ENCODE measurements at regions not wholly inside any gene's neighbourhood (a gene's known extent, or its start where the extent isn't known, plus 50 kb on each side); places are given as distances from the start of the nearest gene placed in this dataset.
"Not testable (repeated sequence)": the region's sequence is repeated elsewhere in the genome, so short reads cannot be mapped to it uniquely, and the experiment has no call there.

GRCh38 chr12:59517522-59517921 is 78.3 kb upstream of the SLC16A7 start:
- no peak for DNase-seq (ENCODE audit: low read depth in 2 of 2)

DNA sequence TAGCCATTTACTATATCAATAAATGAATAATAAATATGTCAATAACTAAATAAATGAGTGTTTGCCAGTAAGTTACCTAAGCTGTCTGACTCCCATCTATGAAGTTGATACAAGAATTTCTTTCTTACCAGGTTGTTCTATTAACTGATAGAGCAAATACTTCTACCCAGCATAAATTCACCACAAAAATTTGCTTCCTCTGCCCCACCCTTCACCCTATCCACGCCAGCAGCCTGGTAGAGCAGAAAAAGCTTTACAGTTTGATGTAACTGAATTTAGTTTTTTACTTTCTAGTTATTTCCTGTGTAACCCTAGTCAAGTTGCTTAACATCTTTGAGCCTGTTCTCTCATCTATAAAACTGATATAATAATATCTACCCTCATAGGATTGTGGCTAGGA is 94.9 kb upstream of the SLC16A7 start:
- no peak for DNase-seq (ENCODE audit: low read depth in 2 of 2)

DNA sequence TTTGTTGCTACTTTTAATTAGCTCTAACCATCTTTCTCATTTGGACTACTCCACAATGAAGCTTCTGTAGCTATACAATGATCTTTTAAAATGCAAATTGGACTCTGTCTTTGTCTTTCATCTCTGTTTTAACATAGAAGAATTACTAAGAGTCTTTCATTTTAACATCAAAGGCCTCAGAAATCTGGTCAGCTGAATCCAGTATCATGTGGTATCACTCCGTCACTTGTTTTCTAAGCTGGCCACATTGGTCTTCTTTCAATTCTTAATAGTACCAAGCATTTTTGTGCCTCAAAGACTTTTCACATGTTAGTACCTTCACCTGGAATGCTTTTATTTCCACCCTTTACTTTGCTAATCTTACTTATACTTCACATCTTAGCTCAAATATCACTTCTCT is 95.5 kb upstream of the SLC16A7 start:
- no peak for DNase-seq (ENCODE audit: low read depth in 2 of 2)

DNA sequence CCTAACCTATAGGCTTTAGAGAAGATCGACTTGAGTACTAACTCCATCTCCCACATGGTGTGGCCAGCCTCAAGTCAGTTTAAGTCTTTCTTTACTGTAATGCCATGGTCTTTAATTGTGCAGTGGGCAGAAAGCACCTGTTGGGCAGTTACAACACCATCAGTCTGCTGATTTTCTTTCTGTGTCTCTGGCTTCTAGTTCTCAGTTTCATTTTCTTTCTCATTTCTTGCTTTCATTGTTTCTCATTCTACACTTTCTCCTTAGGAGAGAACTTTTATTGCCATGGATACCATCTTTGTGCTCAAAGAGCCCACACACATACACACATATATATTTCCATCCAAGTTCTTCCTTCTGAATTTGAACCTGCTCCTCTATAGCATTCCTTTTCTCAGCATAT is 96.1 kb upstream of the SLC16A7 start:
- no peak for DNase-seq (ENCODE audit: low read depth in 2 of 2)

- DNase-seq (ENCODE audit: low read depth in 2 of 2), result no peak
These were observed 101.2 kb upstream of the SLC16A7 start for GRCh38 chr12:59494617-59495016.

DNA sequence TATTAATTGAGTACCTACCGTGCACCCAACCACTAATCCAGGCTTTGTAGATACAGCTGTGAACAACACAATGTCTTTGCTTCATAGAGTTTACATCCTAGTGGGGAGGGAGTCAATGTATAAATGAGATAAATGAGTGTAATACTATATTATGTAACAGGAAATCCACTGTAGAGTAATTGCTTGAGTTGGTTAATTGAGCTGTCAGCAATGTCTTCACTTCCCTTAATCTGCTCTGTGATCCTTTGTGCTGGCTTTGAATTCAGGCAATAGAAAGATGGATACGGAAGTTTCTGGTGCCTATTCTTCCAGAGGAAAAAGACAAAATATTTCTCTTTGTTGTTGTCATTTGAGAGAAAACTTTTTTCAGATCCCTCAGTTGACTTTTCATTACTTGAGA is 104.0 kb upstream of the SLC16A7 start:
- DNase-seq (ENCODE audit: low read depth in 2 of 2), result no peak

- DNase-seq (ENCODE audit: low read depth in 2 of 2), result no peak
These were observed 109.0 kb upstream of the SLC16A7 start for GRCh38 chr12:59486827-59487226.

DNA sequence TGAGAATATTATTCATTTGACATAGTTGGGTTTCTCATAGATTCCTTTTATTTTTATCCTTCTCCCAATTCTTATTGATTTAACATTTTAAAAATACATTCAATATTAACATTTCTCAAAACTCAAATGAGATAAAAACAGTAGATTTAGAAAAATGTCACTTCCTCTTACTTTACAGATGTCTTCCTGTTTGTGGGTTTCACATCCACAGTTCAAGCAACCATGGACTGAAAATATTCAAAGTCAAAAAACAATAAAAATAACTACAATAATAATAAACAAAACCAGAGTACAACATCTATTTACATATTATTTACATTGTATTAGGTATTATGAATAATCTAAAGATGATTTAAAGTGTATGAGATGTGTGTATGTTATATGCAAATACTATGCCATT is 111.3 kb upstream of the SLC16A7 start:
- no peak for DNase-seq (ENCODE audit: low read depth in 2 of 2)

DNA sequence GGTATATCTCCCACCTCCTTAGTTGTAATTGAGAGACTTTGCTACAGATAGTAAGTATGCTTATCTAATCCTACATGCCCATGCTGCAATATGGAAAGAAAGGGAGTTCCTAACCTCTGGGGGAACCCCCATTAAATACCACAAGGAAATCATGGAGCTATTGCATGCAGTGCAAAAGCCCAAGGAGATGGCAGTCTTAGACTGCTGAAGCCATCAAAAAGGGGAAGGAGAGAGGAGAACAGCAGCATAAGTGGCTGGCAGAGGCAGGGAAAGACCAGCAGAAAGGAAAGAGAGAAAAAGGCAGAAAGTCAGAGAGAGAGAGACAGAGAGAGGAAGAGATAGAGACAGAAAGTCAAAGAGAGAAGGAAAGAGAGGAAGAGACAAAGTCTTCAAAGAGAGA is 121.6 kb upstream of the SLC16A7 start:
- DNase-seq (ENCODE audit: low read depth in 2 of 2), result not testable (repeated sequence)

GRCh38 chr12:59472273-59472672 is 123.6 kb upstream of the SLC16A7 start:
- no peak for DNase-seq (ENCODE audit: low read depth in 2 of 2)

DNA sequence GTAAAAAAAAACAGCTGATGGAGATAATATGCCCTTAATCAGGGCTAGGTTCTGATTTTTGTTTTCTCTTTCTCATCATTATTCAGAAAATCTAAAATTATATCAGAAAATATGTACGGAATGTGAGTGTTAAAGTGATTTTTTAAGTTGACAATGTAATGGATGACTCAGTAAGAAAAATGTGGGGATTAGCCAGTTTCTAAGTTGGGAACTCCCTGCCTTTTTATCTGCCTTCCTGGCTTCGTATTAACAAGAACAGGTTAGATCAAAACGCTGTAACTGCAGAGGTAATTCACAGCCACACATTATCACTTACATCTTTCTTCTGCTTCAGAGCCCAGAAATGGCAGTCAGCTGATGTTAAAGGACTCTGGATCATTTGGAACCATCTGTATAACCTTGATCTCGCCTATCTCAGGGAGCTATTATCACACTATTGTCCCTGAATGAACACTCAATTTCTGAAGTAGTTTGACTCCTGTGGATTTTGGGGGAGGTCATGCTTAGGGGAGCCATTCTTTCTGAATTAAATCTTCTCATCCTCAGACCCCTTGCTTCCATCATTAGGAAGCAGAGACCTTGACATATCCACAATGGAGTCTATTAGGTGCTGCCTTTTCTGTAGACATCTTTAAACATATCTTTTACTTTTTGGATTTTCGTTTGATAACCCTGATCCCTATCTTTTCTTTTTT is 135.7 kb upstream of the SLC16A7 start:
- DNase-seq (ENCODE audit: low read depth in 2 of 2), result no peak

DNA sequence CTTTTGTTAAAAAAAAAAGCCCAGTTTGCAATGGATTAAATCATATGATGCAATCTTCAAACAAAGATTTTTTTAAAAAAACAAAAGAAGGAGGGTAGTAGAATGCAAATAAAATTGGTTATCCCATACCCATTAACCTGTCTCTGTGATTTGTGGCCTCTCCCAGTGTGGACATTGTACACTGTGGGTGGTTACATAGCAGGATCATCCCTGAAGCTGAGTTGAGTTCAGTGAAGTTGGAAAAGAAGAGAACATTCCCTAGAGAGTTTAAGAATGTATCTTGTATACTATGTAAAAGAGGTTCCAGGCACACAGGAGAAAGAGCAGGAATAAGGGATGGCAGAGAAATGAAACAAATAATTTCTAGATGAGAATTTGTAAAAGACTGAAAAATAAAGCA is 142.4 kb upstream of the SLC16A7 start:
- DNase-seq (ENCODE audit: low read depth in 2 of 2), result no peak

DNA sequence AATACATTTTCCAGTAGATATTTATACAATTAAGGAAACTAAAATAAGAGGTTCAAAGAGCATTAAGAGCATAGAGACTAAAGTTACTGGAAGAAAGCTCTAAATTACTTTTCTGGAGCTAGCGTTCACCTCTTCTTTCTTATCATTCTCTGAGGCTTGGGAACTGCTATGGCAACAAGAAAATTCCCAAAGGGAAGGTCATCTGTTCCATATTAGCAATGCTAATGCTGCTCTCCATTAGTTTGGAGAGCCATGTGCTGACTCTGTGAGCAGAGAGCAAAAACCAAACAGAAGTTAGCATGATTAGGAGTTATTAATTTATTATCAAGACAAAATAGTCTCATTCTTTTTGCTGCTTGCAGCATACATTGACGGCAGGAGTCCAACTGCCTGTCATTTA is 143.1 kb upstream of the SLC16A7 start:
- DNase-seq (ENCODE audit: low read depth in 2 of 2), result no peak

- no peak for DNase-seq (ENCODE audit: low read depth in 2 of 2)
These were observed 143.6 kb upstream of the SLC16A7 start for GRCh38 chr12:59452259-59452658.

GRCh38 chr12:59446116-59446515 is 149.7 kb upstream of the SLC16A7 start:
- DNase-seq (ENCODE audit: low read depth in 2 of 2), result no peak

DNA sequence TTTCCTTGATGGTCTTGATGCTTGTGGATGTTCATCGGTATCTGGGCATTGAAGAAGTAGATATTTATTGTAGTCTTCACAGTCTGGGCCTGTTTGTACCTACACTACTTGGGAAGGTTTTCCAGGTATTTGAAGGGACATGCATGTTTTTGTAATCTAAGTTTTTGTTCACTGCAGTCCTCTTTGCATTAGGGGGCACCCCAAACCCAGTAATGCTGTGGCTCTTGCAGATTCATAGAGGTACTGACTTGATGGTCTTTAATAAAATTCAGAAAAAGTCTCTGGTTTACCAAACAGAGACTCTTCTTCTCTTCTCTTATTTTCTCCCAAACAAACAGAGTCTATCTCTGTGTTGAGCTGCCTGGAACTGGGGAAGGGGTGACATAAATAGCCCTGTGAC is 150.9 kb upstream of the SLC16A7 start:
- no peak for DNase-seq (ENCODE audit: low read depth in 2 of 2)

- DNase-seq (ENCODE audit: low read depth in 2 of 2), result no peak
These were observed 163.8 kb upstream of the SLC16A7 start for GRCh38 chr12:59432057-59432456.

DNA sequence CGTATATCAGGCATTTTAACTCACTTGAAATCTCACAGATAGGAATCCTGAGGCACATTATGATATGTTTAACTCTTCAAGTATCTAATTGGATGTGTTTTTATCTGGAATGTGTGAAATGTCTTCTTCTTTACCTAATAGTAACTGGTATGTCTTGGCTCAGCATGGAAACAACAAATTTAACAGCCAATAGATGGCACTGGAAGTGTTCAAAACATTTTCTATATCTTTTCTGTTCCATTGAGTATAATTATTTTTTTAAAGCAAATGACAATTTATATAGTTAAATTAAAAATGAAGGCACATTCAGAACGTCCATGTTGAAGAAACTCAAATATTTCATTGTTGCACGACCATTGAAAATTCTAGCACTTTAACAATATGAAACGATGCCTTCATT is 164.6 kb upstream of the SLC16A7 start:
- no peak for DNase-seq (ENCODE audit: low read depth in 2 of 2)

DNA sequence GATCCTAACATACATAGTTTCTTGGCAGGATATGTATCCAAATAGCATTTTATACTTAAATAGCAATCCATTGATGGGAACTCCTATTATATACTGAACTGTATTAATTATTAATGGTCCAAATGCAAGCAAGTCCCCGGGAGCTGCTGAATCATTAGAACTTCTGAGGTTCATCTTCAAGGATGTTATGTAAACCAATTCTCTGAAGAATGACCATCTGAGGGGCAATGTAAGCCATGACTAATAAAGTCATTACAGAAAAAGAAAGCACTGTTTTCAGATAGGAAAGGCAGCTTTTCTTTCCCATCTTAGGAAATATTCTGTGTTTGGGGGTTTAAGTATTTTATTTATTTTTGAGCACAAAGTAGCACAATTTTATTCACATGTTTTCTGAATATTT is 166.1 kb upstream of the SLC16A7 start:
- no peak for DNase-seq (ENCODE audit: low read depth in 2 of 2)

- DNase-seq (ENCODE audit: low read depth in 2 of 2), result no peak
These were observed 170.0 kb upstream of the SLC16A7 start for GRCh38 chr12:59425798-59426197.

DNA sequence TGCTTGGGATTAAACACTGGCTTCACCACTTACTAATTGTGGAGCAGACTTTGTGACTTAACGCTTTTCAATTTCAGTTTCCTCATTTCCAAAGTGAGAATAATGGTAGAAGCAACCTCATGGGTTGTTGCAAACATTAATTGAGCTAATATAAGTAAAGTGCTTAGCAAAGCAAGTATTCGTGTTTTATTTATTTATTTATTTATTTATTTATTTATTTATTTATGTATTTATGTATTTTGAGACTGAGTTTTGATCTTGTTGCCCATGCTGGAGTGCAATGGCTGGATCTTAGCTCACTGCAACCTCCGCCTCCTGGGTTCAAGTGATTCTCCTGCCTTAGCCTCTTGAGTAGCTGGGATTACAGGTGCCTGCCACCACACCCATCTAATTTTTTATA is 171.2 kb upstream of the SLC16A7 start:
- not testable (repeated sequence) for DNase-seq (ENCODE audit: low read depth in 2 of 2)

DNA sequence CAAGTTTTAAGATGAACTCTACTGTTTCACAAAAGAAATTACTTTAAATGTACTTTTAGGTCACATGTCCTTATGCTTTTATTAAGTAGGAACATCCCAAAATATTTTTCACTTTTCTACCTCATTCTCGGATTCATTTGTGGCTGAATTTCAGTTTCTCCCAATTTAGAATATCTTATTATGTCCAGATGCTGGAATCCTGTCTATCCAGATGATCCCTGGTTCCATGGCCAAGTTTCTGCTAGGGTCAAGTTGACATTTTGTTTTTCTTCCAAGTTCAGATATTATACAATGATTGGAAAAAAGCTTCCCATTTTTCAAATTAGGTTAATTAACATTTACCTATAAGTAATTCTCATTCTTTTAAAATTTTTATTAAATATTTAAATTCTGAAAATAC is 181.8 kb upstream of the SLC16A7 start:
- no peak for DNase-seq (ENCODE audit: low read depth in 2 of 2)

GRCh38 chr12:59408431-59408830 is 187.4 kb upstream of the SLC16A7 start:
- no peak for DNase-seq (ENCODE audit: low read depth in 2 of 2)

- DNase-seq (ENCODE audit: low read depth in 2 of 2), result no peak
These were observed 188.0 kb upstream of the SLC16A7 start for GRCh38 chr12:59407799-59408198.
